HG03066 (cell line): ENCODE measurements at regions not wholly inside any gene's neighbourhood (a gene's known extent, or its start where the extent isn't known, plus 50 kb on each side); places are given as distances from the start of the nearest gene placed in this dataset.
"Not testable (repeated sequence)": the region's sequence is repeated elsewhere in the genome, so short reads cannot be mapped to it uniquely, and the experiment has no call there.

Source experiments
- ATAC-seq: cut with Tn5 transposase; IDR thresholded peaks from one replicate; pipeline ENCODE4 v1.9.1; 2021; ENCODE audit warnings: low read depth; ENCODE audit not compliant: unreplicated experiment

DNA sequence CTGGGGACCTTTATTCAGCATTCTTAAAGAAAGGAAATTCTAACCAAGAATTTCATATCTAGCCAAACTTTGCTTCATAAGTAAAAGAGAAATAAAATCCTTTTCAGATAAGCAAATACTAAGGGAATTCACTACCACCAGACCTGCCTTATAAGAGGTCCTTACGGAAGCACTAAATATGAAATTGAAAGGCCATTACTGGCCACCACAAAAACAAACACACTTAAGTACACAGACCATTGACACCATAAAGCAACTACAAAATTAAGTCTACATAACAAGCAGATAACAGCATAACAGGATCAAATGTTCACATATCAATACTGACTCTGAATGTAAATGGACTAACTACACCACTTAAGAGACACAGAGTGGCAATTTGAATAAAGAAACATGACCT is 361.4 kb upstream of the POU5F2 start:
- ATAC-seq: no peak

GRCh38 chr5:94097384-94097783 is 356.0 kb upstream of the POU5F2 start:
- ATAC-seq: not testable (repeated sequence)

DNA sequence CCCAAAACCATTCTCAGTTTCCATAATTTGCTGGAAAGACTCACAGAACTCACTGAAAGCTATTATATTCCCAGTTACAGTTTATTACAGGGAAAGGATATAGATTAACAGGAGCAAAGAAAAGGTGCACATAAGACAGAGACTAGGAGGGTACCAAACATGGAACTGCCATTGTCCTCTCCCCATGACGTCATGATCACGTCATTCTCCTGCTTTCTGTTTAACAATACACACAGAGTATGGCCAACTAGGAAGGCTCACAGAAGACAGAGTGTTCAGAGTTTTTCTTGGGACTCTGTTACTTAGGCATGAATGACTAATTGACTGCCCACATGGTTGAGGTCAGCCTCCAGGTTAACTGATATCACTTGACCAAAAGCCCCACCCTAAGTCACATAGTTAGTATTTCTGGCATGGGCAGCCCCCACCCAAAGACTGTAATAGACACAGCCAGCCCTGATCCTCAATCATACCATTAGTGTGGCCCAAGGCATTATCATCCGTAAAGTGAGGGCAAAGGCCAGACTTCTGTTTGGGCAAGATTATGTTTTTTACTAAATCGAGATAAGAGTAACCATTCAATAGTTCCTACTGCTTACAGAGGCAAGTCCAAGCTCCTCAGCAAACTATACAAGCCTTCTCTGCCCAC is 353.5 kb upstream of the POU5F2 start:
- ATAC-seq: no peak

DNA sequence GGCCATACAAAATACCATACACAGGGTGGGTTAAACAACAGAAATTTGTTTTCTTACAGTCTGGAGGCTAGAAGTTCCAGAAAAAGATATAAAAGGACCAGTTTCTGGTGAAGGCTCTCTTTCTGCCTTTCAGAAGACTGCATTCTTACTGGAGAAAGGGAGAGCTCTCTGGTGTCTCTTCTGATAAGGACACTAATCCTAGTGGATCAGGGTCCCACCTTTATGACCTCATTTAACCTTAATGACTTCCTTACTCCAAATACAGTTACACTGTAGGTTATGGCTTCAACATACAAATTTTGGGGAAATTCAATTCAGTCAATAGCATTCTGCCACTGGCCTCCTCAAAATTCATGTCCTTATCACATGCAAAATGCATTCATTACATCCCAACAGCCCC is 351.9 kb upstream of the POU5F2 start:
- ATAC-seq: no peak

DNA sequence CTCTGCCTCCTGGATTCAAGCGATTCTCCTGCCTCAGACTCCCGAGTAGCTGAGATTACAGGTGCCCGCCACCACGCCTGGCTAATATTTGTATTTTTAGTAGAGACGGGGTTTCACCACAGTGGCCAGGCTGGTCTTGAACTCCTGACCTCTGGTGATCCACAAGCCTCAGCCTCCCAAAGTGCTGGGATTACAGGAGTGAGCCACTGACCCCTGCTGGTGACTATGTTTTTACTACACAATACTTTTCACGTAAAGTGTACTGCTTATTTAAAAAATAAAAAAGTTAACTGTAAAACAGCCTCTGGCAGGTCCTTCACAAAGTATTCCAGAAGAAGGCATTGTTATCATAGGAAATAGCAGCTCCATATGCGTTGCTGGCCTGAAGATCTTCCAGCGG is 345.2 kb upstream of the POU5F2 start:
- not testable (repeated sequence) for ATAC-seq

- no peak for ATAC-seq
Measured at GRCh38 chr5:94086194-94086593, 344.8 kb upstream of the POU5F2 start.

DNA sequence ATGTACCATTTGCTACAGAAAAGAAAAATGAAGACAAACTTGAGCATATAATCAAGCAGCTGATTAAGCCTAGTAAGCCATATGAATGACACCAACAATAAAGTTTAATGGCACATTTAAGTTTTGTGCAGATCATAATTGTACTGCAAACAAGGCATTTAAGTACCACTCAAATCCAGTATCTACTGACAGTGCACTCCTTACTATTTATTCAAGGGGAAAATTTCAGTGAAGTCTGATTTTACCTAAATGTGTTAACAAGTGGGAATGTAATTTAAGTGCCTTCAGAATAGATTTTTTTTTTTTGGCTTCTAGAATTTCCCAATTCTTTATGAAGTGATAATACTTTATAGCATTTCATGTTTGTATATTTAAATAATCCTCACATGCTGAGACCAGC is 341.0 kb upstream of the POU5F2 start:
- ATAC-seq: no peak

DNA sequence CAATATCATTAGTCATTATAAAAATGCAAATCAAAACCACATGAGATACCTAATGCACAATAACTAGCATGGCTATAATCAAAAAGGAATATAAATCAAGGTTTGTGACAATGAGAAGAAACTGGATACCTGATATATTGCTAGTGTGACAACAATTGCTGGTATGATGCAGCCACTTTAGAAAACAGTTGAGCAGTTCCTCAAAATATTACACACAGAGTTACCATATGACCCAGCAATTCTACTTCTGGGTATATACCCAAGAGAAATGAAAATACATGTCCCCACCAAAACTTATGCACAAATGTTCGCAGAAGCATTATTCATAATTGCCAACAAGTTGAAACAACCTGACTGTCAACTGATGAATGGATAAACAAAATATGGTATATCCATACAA is 339.7 kb upstream of the POU5F2 start:
- no peak for ATAC-seq

DNA sequence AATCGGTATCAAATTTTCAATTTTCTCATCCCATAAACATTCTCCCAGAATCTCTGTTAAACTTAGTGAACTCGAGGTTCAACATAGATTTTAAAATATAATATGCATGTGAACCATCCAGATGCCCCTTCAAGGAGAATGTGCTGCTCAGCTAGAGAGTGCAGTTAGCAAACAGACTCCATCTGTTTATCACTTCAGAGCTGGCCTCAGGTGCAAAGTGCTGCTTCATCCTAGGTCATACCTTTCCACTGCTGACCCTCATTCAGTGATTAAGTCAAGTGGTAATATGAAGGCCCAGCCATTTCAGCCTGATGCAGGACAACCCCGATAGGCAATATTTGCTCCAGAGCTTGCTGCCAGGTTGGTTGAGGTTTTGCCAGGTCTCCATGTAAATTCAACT is 339.0 kb upstream of the POU5F2 start:
- no peak for ATAC-seq

GRCh38 chr5:94072116-94072515 is 330.7 kb upstream of the POU5F2 start:
- ATAC-seq: no peak

DNA sequence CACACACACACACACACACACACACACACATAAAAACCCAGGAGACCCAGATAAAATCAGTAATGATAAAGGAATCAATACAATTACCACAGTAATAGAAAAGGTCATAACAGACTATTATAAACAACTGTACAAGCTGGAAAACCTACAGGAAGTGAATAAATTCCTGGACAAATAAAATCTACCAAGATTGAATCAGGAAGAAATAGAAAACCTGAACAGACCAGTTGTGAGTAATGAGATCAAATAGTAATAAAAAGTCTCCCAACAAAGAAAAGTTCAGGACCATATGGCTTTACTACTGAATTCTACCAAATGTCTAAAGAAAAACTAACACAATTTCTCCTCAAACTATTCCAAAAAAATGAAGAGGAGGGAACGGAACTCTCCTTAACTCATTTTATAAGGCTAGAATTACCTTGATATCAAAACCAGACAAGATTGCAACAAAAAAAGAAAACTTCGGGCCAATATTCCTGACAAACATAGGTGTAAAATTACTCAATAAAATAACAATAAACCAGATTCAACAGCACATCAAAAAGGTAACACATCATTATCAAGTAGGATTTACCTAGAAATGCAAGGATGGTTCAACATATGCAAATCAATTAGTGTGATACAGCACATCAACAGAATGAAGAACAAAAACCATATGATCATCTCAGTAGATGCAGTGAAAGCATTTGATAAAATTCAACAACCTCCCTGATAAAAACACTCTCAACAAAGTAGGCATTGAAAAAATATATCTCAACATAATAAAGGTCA is 325.2 kb upstream of the POU5F2 start:
- ATAC-seq: no peak

- ATAC-seq: no peak
Measured at GRCh38 chr5:94064025-94064424, 322.6 kb upstream of the POU5F2 start.

GRCh38 chr5:94057655-94058054 is 316.3 kb upstream of the POU5F2 start:
- no peak for ATAC-seq

GRCh38 chr5:94057217-94057616 is 315.8 kb upstream of the POU5F2 start:
- ATAC-seq: no peak

DNA sequence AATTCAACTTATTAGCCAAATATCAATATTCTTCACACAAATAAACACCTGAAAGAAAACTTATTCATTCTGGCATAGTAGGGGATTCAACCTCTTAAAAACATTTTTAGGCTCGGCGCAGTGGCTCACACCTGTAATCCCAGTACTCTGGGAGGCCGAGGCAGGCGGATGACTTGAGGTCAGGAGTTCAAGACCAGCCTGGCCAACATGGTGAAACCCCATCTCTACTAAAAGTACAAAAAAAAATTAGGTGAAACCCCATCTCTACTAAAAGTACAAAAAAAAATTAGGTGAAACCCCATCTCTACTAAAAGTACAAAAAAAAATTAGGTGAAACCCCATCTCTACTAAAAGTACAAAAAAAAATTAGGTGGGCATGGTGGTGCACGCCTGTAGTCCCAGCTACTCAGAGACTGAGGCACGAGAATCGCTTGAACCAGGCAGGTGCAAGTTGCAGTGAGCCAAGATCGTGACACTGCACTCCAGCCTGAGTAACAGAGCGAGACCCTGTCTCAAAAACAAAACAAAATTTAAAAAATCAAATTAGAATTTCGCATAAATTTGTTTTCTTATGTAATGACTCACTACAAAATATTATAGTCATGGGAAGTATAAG is 308.0 kb upstream of the POU5F2 start:
- not testable (repeated sequence) for ATAC-seq

DNA sequence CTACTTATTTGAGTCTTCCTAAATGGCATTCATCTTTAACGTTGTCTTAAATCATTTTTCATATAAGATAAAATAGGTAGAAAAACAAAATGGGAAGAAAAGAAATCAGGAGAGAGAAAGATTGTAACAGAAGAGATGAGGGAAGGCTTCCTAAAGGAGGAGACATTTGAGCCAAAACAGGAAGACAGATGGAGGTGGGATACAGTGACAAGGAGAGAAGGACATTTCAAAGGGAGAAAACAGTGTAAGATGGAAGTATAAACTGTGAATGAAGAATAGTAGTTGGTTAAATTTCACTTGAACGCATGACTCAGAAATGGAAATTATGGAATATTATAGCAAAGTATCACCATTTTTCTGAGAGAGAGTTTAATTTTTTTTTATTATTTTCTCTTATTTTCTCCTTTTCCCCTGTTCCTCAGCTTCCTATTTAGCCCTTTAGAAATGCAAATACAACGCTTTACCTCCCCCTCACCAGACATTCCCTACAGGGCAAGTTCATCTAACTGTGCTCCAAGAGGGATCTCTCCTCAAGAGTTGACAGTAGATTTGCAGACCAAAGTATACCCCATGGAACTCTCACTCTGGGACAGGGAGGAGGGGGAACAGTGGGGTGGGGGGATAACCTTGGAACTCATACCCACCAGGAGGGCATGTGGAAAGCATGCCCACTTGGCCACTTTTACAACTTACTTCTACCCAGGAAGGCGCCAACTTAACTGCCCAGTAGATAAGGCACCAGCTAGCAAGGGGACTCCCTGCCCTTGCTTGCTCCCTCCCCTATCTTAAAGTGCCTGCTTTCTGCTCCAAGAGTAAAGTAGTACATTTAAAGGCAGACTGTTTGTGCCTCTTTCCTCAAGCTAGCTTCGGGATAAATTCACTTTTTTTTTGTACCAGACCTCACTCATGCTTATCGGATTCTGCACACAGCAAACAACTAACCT is 304.7 kb upstream of the POU5F2 start:
- no peak for ATAC-seq

DNA sequence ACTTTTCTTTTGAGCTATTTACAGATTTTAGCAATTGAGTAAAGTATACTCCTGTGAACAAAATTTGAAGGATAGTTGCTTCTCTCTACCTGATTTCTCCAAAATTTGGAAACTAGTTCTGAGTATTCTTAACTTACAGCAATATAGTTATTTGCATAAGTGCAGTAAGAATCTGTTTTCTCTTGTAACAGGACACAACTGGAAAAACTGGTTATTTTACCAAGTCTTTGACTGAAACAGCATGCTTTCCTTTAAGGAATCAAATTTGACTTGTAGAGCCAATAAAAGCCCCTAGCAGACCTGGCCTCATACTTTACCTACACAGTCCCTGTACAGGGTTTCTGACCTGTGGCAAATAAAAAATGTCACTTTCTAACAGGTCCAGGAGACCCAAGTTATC is 301.9 kb upstream of the POU5F2 start:
- ATAC-seq: no peak

DNA sequence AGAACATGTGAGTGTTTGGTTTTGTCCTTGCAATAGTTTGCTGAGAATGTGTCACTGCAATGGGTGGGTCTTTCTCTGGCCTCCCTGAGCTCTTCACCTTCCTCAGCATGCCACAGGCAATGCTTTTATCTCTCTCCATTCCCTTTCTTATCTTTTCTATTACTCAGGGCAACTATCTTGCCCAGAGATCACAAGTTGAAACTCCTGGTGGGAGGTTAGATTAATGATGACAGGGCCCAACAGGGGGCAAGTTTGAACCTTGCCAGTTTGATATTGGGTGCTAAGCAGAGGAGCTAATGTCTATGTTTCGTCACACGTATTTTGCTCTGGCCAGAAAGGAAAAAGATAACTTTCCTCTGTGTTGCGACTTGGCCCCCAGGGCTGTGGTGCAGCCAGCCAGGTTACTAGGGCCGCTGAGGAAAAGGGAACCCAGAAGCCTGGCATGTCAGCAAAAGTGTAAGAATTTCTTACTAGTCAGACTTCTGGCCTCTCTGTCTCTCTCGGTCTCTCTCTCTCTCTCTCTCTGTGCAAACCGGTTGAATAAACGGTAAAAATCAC is 299.3 kb upstream of the POU5F2 start:
- no peak for ATAC-seq

- no peak for ATAC-seq
Measured at GRCh38 chr5:94039101-94039500, 297.7 kb upstream of the POU5F2 start.

- ATAC-seq: no peak
Measured at GRCh38 chr5:94031631-94032030, 290.2 kb upstream of the POU5F2 start.
